MM.1S (cell line): ENCODE measurements at regions not wholly inside any gene's neighbourhood (a gene's known extent, or its start where the extent isn't known, plus 50 kb on each side); places are given as distances from the start of the nearest gene placed in this dataset.

Source experiments
- DNase-seq: peaks from one replicate; pipeline ENCODE4 v3.0.0-alpha.2; 2015
- H2AFZ ChIP-seq: fragments of 300-600 bp; sonication (generic); 2 replicates; pipeline ENCODE4 v1.6.0; 2016; ENCODE audit warnings: antibody characterized with exemption, low read length
- H3F3A ChIP-seq: fragments of 300-600 bp; sonication (generic); 2 replicates; pipeline ENCODE4 v1.6.1; 2016; ENCODE audit warnings: mild to moderate bottlenecking, antibody characterized with exemption, low read length, moderate library complexity, mixed read lengths; ENCODE audit not compliant: insufficient read depth
- H3K27ac ChIP-seq: fragments of 300-600 bp; sonication (generic); 2 replicates; pipeline ENCODE4 v1.5.1; 2016; ENCODE audit warnings: mild to moderate bottlenecking, low read length
- H3K27me3 ChIP-seq: fragments of 300-600 bp; sonication (generic); replicated peaks from 2 replicates; pipeline ENCODE4 v1.6.0; 2016; ENCODE audit warnings: low read length; ENCODE audit not compliant: insufficient read depth
- H3K36me3 ChIP-seq: fragments of 300-600 bp; sonication (generic); replicated peaks from 2 replicates; pipeline ENCODE4 v1.6.1; 2016; ENCODE audit warnings: mild to moderate bottlenecking, low read length, mixed read lengths; ENCODE audit not compliant: insufficient read depth
- H3K4me1 ChIP-seq: fragments of 300-600 bp; sonication (generic); 2 replicates; pipeline ENCODE4 v1.6.1; 2016; ENCODE audit warnings: low read length, mixed read lengths
- H3K4me2 ChIP-seq: fragments of 300-600 bp; sonication (generic); 2 replicates; pipeline ENCODE4 v1.6.0; 2016; ENCODE audit warnings: low read depth, low read length
- H3K4me3 ChIP-seq: fragments of 300-600 bp; sonication (generic); 2 replicates; pipeline ENCODE4 v1.5.1; 2016; ENCODE audit warnings: low read length, mixed read lengths
- H3K79me2 ChIP-seq: fragments of 300-600 bp; sonication (generic); 2 replicates; pipeline ENCODE4 v1.6.1; 2016; ENCODE audit warnings: mixed run types, low read length, mixed read lengths
- H3K9ac ChIP-seq: fragments of 300-600 bp; sonication (generic); 2 replicates; pipeline ENCODE4 v1.6.1; 2016; ENCODE audit warnings: low read length, mixed read lengths
- H3K9me2 ChIP-seq: fragments of 300-600 bp; sonication (generic); replicated peaks from 2 replicates; pipeline ENCODE4 v1.6.1; 2016; ENCODE audit warnings: mild to moderate bottlenecking, low read length, mixed read lengths; ENCODE audit not compliant: insufficient read depth
- H3K9me3 ChIP-seq: fragments of 300-600 bp; sonication (generic); replicated peaks from 2 replicates; pipeline ENCODE4 v1.6.1; 2016; ENCODE audit warnings: mild to moderate bottlenecking, low read length, mixed read lengths; ENCODE audit not compliant: insufficient read depth
- H4K20me1 ChIP-seq: fragments of 300-600 bp; sonication (generic); 2 replicates; pipeline ENCODE4 v1.6.1; 2016; ENCODE audit warnings: mild to moderate bottlenecking, low read length, moderate library complexity, mixed read lengths; ENCODE audit not compliant: insufficient read depth
- EZH2 ChIP-seq: fragments of 300-600 bp; sonication (generic); optimal IDR thresholded peaks from 2 replicates; pipeline ENCODE3; 2017; ENCODE audit warnings: low read depth, mild to moderate bottlenecking, antibody characterized with exemption, low read length, mixed read lengths
- EZH2phosphoT487 ChIP-seq: fragments of 300-600 bp; sonication (generic); IDR thresholded peaks from 2 replicates; pipeline ENCODE4 v1.6.1; 2018; ENCODE audit warnings: antibody characterized with exemption, low read length
- TF ChIP-seq, protein P1 (sequence below): fragments of 300-600 bp; sonication (generic); IDR thresholded peaks from 2 replicates; pipeline ENCODE4 v1.5.1; 2016; ENCODE audit warnings: antibody characterized with exemption, low read length, mixed read lengths

DNA sequence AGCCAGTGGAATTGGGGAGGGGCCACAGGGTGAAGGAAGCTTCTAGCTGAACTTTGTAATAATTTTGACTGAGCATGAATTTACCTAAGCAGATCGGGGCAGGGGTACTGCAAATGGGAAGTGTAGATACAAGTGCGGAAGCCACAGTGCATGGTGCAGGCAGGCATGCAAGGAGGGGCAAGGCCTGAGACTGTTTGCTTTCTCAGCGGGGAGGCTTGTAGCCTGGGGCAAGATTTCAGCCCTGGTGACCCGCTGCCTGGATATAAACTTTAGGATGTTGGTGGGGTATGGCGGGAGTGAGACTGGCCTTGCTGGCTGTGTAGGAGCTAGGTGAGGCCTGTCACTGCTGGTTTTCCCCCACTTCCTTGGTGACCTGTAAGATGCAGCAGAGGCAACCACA lies 266.4 kb upstream of the PREP start:
- H3K27me3 ChIP-seq = no peaks in the 10 kb centered on the region
- TF ChIP-seq EZH2 (no peak), EZH2phosphoT487 (no peak)
- TF ChIP-seq, protein P1, sequence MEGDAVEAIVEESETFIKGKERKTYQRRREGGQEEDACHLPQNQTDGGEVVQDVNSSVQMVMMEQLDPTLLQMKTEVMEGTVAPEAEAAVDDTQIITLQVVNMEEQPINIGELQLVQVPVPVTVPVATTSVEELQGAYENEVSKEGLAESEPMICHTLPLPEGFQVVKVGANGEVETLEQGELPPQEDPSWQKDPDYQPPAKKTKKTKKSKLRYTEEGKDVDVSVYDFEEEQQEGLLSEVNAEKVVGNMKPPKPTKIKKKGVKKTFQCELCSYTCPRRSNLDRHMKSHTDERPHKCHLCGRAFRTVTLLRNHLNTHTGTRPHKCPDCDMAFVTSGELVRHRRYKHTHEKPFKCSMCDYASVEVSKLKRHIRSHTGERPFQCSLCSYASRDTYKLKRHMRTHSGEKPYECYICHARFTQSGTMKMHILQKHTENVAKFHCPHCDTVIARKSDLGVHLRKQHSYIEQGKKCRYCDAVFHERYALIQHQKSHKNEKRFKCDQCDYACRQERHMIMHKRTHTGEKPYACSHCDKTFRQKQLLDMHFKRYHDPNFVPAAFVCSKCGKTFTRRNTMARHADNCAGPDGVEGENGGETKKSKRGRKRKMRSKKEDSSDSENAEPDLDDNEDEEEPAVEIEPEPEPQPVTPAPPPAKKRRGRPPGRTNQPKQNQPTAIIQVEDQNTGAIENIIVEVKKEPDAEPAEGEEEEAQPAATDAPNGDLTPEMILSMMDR = no peak
- DNase-seq = no peak
- no peaks in the 10 kb centered on the region for H3K36me3 ChIP-seq
- no peak overlapping the region for H2AFZ ChIP-seq
- no peak overlapping the region for H3K4me3 ChIP-seq
- no peaks in the 10 kb centered on the region for H4K20me1 ChIP-seq
- no peaks in the 10 kb centered on the region for H3K9me2 ChIP-seq
- no peak overlapping the region for H3K4me2 ChIP-seq
- no peaks in the 10 kb centered on the region for H3K9me3 ChIP-seq
- H3F3A ChIP-seq = no peaks in the 10 kb centered on the region
- no peaks in the 10 kb centered on the region for H3K4me1 ChIP-seq
- no peak overlapping the region for H3K27ac ChIP-seq
- no peak overlapping the region for H3K9ac ChIP-seq
- H3K79me2 ChIP-seq = no peaks in the 10 kb centered on the region

DNA sequence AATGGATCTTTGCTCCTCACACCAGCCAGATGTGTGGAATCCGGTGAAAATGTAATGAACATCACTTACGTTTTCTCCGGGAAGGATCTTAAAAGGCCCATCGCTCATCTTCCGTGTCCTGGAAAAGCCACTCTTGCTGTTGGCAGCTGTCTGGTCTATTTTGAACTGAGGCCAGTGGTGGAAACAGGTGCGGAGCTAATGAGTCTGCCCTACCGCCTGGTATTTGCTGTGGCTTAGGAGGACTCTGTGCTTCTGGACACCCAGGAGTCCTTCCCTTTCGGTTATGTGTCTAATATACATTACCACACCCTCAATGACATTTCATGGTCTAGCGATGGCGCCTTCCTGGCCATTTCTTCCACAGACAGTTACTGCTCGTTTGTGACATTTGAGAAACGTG lies 264.2 kb upstream of the PREP start:
- Histone ChIP-seq H3K9me2 (no peaks in the 10 kb centered on the region), H3K4me2 (no peak overlapping the region), H2AFZ (no peak overlapping the region), H3K4me3 (no peak overlapping the region), H4K20me1 (no peaks in the 10 kb centered on the region), H3K79me2 (no peaks in the 10 kb centered on the region), H3K9me3 (no peaks in the 10 kb centered on the region), H3K27me3 (no peaks in the 10 kb centered on the region), H3K9ac (no peak overlapping the region), H3K4me1 (no peaks in the 10 kb centered on the region), H3K36me3 (no peaks in the 10 kb centered on the region), H3F3A (no peaks in the 10 kb centered on the region), H3K27ac (no peak overlapping the region)
- no peak for DNase-seq
- TF ChIP-seq EZH2 = no peak
- TF ChIP-seq, protein P1 = no peak
- no peak for TF ChIP-seq EZH2phosphoT487

GRCh38 chr6:105664931-105665330 lies 262.0 kb upstream of the PREP start:
- Histone ChIP-seq H3K9ac (no peak overlapping the region), H3K9me2 (no peaks in the 10 kb centered on the region), H3K4me3 (no peak overlapping the region), H3K27me3 (no peaks in the 10 kb centered on the region), H3K79me2 (no peaks in the 10 kb centered on the region), H3F3A (no peaks in the 10 kb centered on the region), H3K27ac (no peak overlapping the region), H4K20me1 (no peaks in the 10 kb centered on the region), H3K9me3 (no peaks in the 10 kb centered on the region), H3K36me3 (no peaks in the 10 kb centered on the region), H3K4me2 (no peak overlapping the region), H2AFZ (no peak overlapping the region), H3K4me1 (no peaks in the 10 kb centered on the region)
- DNase-seq = no peak
- TF ChIP-seq EZH2 (no peak), EZH2phosphoT487 (no peak)
- TF ChIP-seq, protein P1 = no peak
